GM19467 (cell line): ENCODE measurements at regions not wholly inside any gene's neighbourhood (a gene's known extent, or its start where the extent isn't known, plus 50 kb on each side); places are given as distances from the start of the nearest gene placed in this dataset.

Experiments
- ATAC-seq: cut with Tn5 transposase; IDR thresholded peaks from one replicate; pipeline ENCODE4 v1.9.1; 2021; ENCODE audit warnings: mild to moderate bottlenecking, moderate library complexity; ENCODE audit not compliant: unreplicated experiment

DNA sequence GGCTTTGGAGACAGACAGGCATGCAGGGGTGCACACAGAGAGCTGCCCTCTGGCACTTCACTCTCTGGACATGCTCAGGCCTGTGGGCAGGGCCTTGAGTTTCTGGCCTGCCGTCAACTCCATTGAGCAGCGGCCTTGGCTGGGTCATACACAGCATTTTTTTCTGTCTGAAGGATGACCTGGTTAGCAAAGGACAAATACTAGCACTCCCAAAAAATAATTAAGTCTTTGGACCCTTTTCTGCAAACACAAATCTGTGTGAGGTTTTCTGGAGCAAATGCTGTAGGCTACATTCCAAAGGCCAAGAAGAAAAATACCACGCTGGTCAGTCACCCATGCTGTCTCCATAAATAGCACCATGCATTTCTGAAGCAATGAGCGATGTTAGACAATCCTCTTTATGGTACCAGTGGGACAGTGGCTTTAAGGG is 124.7 kb upstream of the CTAGE1 start:
- ATAC-seq: no peak

DNA sequence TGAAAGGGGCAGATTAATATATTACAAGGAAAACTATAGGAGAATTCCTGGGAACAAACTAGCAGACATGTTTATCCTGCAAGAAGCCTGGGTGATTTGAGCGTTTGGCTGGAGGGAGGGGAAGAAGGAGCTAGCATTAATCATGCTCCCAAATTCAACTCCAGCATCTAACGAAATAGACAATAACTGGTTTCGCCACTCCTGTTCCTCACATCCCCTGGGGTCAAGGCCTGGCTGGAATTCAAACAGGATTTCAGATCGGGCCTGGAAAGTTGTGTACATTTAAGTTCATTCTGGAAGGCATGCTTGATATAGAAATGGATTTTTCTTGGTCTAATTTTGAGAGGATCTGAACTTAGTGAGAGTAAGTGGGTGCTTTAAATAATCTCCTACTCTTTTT is 126.1 kb upstream of the CTAGE1 start:
- no peak for ATAC-seq

GRCh38 chr18:22544626-22545025 is 126.9 kb upstream of the CTAGE1 start:
- ATAC-seq: no peak

DNA sequence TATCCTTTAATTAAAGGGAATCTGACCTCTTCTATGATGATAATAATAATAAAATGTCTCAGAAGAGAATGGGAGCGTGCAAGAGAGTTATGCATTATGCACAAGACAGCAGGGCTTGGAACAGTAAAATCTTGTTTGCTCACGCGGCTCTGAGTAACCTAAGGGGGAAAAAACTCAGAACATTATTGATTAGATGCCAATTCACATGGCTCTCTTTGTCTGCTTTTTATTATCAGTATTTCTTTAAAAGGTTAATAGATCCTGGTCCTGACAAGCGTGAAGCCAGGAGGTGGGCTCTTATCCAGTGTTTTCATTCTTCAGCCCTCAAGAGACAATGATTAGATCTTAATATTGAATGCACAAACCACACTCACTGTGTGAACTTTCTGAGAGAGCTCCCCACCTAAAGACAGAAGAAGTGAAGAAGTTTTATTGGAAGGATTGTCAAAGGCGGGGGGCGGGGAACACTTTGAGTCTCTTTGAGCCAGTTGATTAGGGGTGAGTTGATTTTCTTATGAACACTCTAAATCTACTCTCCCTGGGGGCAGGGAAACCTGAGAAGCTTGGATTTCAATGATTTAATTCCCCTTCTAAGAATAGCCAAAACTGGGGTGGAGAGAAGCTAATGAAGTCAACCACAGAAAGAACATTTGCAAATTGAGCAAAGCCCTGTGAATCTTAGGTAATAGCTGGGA is 127.5 kb upstream of the CTAGE1 start:
- ATAC-seq: no peak

DNA sequence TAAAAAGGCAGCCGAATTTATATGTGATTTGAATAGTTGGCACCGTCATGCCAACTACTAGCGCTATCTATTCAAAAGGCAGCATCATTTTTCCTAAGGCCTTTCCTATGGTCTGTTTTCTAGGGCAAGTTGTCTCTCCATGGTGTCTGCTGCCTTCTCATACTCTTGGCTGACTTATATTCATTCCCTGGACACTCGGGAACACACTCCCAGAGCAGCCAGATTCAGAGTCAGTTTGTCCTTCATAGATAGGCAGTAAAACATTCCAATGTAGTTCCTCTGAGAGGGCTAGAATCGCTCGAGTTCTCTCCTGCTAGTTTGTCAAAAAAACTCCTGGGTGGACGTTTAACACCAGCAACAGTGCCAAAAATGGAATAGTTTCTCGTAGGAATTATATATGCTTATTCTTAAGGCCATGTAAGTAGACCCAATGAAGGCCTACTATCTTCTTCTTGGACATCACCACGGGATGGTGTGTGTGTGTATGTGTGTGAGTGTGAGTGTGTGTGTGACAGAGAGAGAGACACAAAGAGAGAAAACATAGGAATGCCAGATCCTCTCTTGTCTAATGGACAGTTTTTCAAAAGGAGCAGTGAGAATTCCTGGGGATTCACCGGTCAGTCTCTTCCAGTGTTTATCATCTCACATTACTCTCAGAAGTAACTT is 129.3 kb upstream of the CTAGE1 start:
- ATAC-seq: no peak

- ATAC-seq: no peak
Observed at GRCh38 chr18:22547807-22548561, 130.3 kb upstream of the CTAGE1 start.

GRCh38 chr18:22549260-22549937 is 131.7 kb upstream of the CTAGE1 start:
- ATAC-seq: no peak

DNA sequence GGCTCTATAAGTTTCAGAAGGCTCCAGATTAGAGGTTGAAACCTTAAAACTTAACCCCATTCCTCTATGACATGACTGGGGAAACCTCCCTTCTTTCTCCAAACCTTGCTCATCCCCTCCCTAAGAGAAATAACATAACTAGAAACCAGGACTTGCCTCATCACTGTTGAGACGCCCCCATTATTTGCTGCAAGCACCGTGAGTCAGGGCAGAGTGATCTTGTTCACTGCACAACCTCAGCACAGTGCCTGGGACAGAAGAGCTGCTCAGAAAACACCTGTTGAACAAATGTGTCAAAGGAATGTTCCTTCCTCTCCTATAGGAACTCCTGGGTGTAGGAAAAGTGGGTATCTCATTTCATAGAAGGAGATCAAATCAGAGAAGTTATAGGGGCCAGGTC is 132.7 kb upstream of the CTAGE1 start:
- no peak for ATAC-seq

DNA sequence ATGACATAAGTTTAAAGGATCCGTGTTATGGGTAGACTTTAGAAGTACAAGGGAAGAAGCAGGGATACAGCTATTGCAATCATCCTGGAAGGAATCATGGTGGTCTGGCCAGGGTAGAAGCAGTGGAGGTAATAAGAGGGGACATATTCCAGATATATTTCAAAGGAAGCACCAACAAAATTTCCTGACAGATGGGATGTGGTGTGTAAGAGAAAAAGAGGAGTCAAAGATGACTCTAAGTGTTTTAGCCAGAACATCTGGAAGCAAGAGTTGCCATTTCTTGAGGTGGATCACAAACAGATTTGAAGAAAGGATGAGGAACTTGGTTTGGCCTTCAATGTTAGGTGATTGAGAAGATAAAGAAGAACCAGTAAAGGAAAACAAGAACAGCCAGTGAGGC is 133.1 kb upstream of the CTAGE1 start:
- ATAC-seq: no peak

DNA sequence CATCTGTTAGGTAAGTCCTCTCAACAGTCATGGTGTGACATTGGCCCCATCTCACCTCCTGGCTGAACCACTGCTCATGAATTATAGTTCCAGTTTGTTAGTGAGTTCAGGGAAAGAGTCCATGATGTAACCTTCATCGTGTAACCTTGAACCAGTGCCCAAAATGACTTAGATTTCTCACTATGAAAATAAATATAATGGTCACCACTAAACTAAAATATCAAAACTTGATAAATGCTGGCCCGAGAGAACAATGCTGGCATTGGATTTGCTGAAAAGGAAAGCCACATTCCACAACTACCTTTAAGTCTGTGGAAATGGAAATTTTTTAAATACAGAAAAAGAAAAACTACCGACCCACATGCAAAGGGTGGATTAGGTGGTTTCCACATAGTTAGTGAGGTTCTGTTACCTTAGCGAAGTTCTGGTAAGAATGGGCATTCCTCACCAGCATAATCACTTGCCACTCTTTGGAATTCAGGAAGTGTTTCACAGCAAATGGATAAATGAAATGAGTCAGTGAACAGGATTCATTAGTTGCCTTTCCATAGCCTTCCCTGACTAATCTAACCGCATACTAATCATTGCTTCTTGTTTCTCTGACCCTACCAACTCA is 133.9 kb upstream of the CTAGE1 start:
- no peak for ATAC-seq

DNA sequence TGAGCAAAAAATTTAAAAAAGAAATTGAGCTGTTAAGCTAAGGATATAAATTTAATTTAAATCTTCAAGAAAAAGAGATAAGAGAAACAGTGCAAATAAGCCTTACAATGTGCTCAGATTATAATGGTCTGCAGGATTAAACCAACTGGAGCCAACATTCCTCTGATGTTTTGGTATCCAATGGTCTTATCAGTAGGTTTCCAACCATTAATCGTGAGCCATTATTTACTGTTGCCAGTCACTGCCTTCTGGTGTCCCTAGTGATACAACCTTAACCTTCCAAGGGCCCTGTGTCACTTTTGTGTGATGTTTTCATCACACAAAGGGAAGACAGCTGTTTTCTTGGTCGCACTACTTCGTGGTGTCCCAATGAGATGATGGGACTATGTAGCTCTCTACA is 134.5 kb upstream of the CTAGE1 start:
- ATAC-seq: no peak

- ATAC-seq: no peak
Observed at GRCh38 chr18:22552899-22553460, 135.3 kb upstream of the CTAGE1 start.

DNA sequence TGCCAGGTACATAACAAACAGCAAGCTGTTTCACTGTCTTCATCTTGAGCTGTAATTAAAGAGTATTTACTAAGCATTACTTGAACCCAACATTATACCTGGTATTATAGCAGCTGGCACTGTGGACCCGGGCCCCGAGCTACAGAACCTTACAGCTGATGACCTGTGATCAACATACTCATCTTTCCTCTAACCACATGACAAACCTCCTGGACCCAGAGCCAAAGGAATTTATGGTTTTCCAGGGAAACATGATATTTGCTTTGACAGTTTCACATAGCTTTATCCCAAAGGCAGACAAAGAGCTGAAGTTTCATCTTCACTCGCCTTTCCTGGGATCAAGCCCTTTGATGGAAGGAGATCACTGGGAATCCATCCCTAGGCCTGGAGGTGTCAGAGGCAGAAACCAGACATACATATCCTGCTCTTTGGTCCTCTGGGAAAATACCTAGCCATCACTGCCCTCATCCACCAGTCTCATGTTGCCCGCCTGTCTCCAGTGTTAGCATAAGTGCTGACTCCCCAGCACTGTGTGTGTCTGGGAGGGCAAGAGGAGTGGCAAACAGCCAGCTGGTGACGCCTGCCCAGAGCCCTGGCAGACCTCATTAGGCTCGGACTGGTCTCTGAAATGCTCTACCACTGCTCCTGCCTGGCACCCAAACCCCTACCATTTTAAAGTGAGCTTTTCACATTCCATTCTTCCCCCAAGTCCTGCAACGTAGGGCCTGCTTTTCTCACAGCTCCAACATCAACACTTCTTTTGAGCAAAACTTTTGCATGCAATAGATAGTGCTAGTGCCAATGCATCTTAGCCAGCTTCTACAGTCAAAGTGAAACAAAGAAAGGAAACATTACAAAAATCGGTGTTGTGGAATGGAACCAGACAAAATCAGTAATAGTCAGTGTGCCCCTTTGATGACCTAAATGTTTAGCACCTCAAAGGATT is 138.8 kb upstream of the CTAGE1 start:
- no peak for ATAC-seq

DNA sequence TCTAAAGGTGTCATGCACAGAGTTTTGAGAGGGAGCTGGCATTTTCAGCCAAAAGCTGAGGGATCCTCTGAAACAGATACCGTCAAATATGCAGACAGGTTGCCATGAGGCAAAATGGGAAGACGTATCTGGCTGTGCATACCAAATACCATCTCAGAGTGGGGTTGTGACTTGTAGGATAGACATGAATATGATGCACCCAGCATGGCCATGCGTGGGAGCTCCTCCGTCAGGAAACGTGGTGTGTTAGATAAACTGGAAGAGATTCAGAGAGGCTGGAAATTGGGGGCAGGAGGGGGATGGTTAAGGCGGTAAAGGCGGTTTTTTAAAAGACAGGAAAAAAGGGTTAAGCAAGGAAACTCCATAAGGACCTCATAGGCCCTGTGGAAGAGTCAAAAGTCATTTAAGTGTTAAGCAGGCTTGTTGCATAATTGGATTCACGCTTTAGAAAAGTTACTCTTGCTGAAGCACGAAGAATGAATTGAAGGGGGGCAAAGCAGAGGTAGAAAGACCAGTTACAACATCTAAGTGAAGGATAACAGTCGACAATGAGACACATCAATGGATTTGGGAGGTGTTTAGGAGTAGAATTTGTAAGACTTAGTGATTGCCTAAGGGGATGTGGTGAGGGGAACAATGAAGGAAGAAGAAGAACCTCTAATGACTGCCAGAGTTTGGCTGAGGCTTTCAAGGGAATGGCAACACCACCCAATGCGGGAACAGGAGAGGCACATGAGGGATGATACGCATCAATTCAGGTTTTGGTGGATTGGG is 139.6 kb upstream of the CTAGE1 start:
- no peak for ATAC-seq

GRCh38 chr18:22558945-22559385 is 141.2 kb upstream of the CTAGE1 start:
- no peak for ATAC-seq

DNA sequence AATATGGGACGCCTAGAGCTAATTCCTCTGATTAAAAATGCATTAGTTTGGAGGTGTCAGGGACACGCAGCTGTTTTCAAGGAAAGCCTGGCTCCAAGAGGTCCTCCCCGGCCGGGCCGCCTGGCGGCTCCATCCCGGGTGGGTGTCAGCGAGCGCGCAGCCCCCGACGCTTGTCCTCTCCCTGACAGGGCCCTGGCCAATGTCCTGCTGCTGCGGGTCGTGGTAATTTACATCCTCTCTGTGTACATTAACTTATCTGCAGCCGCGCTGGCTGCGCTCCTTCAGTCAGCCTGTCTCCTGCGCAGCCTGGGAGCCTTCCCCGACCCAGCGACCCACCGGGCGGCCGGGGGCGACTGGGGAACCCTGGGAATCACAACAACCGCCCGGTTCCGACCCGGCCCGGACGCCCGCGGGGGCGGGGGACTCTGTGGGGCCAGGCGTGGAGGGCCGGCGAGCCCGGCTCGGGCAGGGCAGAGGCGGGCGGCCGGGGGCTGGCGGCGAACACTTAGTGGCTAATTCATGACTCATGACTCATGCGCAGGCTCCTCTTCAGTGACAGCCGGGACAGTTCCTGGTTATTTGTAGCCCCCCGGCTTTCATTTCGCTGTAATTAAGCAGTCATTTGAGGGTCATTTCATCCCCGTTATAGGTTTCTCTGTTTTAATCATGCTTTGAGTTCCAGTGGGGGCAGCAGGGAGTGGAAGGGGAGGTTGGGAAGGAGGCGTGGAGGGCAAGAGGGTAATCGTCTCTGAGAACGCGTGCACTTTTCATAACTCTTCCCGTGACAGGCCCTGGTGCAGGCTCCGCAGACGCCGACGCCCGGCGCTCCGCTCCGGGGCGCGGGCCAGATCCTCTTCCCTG is 141.9 kb upstream of the CTAGE1 start:
- ATAC-seq: no peak

- no peak for ATAC-seq
Observed at GRCh38 chr18:22560275-22560610, 142.5 kb upstream of the CTAGE1 start.

DNA sequence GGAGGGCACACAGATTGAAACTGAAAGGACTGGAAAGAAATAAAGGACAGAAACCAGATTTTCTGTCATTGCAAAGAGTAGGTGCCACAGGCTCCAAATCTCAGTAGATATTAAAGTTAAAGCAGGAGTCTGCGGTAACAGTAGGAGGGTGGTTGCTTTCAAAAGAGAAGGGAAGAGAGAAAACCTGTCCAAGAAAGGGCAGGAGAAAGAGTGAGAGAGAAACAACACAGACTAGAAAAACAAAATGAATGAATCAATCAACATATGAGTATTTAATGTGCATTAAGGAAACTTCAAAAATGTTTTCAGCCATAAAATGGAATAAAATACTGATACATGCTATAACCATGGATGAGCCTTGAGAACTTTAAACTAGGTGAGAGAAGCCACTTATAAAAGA is 143.1 kb upstream of the CTAGE1 start:
- no peak for ATAC-seq
